Psoas muscle (tissue), 7 donors: ENCODE measurements at regions not wholly inside any gene's neighbourhood (a gene's known extent, or its start where the extent isn't known, plus 50 kb on each side); places are given as distances from the start of the nearest gene placed in this dataset.

Source experiments
- ATAC-seq, 4 donors: fragments of 200-7000 bp; cut with Tn5 transposase; one replicate each; pipeline ENCODE4 v1.9.1; 2020; ENCODE audit warnings: moderate library complexity in 3 of 4, mild to moderate bottlenecking in 2 of 4
- DNase-seq, 2 donors: peaks; one replicate each; pipeline ENCODE4 v3.0.0-alpha.2; 2020
- H3K27ac ChIP-seq: fragments of 200-600 bp; one replicate; pipeline ENCODE4 v1.8.0; 2022
- H3K27me3 ChIP-seq, 3 donors: fragments of 200-600 bp in 1 of 3; one replicate each; pipeline versions ENCODE4 v1.6.1 to v1.8.0; 2013 to 2022; ENCODE audit warnings: low read length in 2 of 3, mild to moderate bottlenecking in 2 of 3, moderate library complexity in 1 of 3; ENCODE audit not compliant: insufficient read depth in 3 of 3
- H3K36me3 ChIP-seq, 2 donors: fragments of 200-600 bp in 1 of 2; one replicate each; pipeline versions ENCODE4 v1.6.1 to v1.8.0; 2013 to 2022; ENCODE audit warnings: low read depth in 1 of 2, mild to moderate bottlenecking in 1 of 2, moderate library complexity in 1 of 2; ENCODE audit not compliant: insufficient read depth in 1 of 2
- H3K4me1 ChIP-seq: fragments of 200-600 bp; one replicate; pipeline ENCODE4 v1.8.0; 2022
- H3K4me3 ChIP-seq: fragments of 200-600 bp; one replicate; pipeline ENCODE4 v1.8.0; 2022; ENCODE audit warnings: mild to moderate bottlenecking
- H3K9me3 ChIP-seq: fragments of 200-600 bp; one replicate; pipeline ENCODE4 v1.8.0; 2022
- WGBS, 3 donors: extraction: QIAGEN DNeasy Blood & Tissue Kit; methylation state at CpG; one replicate each; pipeline versions ENCODE4 v1.1.6 to v1.1.7; 2013; 5-methylcytosine and 5-hydroxymethylcytosine counted together
- intact Hi-C, 2 donors: fragments of 100-400 bp; cut with DNase I; formaldehyde crosslinking; loops; one replicate each; pipeline versions ENCODE4 v1.11.0 to v1.14.2; 2022
- TF ChIP-seq, protein P1 (sequence below): fragments of 200-600 bp; IDR thresholded peaks from one replicate; pipeline ENCODE4 v1.8.0; 2022; ENCODE audit warnings: antibody characterized with exemption
- donor health status: healthy with polysubstance abuse.
- donor health status: DM: no; HTN: no; CAD: no; lungs with moderate emphysema.
- donor health status: Bipolar disorder and iron deficiency.
- donor health status: healthy.
- donor health status: DM: yes; HTN: yes; CAD: no.
- donor health status: DM: no; HTN: no; CAD: no.
- donor health status: DM: yes; HTN: yes; CAD: no.

DNA sequence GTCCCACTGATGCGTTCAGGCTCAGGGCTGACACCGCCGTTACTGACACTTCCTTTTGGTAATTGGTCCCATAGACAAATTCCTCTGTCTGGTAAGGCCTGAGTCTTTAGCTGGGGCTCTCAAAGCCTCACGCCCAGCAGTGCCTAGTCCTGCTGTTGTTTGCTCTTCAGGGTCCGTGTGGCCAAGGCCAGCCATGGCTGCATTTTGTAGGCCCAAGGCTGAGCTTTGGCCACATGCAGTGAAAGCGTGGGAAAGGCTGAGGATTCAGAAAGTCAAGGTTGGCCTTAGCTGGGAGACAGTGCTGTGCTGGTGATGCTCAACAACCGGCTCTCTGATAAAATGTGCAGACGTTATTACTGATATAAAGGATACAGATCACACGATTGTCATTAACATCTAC, 63.5 kb upstream of the C1orf174 start:
- intact Hi-C loops = no loop called here
- no peak overlapping the region for H3K4me3 ChIP-seq
- ATAC-seq = no peak
- no peak for DNase-seq
- H3K27ac ChIP-seq = no peak overlapping the region
- H3K9me3 ChIP-seq = no peaks in the 10 kb centered on the region
- WGBS, 3 donors = 82 to 90% (median 86%) methylated on average over 9 of the region's 9 CpGs
- peaks cover 0 to 10% (median 1%) of the 10 kb centered on the region in 3 donors for H3K27me3 ChIP-seq
- TF ChIP-seq, protein P1, sequence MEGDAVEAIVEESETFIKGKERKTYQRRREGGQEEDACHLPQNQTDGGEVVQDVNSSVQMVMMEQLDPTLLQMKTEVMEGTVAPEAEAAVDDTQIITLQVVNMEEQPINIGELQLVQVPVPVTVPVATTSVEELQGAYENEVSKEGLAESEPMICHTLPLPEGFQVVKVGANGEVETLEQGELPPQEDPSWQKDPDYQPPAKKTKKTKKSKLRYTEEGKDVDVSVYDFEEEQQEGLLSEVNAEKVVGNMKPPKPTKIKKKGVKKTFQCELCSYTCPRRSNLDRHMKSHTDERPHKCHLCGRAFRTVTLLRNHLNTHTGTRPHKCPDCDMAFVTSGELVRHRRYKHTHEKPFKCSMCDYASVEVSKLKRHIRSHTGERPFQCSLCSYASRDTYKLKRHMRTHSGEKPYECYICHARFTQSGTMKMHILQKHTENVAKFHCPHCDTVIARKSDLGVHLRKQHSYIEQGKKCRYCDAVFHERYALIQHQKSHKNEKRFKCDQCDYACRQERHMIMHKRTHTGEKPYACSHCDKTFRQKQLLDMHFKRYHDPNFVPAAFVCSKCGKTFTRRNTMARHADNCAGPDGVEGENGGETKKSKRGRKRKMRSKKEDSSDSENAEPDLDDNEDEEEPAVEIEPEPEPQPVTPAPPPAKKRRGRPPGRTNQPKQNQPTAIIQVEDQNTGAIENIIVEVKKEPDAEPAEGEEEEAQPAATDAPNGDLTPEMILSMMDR = no peak
- H3K4me1 ChIP-seq = no peaks in the 10 kb centered on the region
- H3K36me3 ChIP-seq = no peaks in the 10 kb centered on the region

DNA sequence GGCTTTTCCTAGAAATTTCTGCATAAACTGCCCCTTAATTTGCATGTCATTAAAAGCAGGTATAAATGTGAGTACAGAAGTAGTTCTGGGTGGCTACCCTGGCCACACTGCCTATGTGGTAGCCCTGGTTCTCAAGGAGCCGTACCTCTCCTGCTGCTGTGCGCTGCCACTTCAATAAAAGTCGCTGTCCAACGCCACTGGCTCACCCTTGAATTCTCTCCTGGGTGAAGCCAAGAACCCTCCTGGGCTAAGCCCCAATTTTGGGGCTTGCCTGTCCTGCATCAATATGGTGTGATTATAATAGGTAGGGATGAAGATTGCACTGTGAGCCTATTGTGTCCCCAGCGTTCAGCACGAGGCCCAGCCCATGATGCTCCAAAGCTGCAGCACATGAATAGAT, 65.6 kb upstream of the C1orf174 start:
- no peak overlapping the region for H3K4me3 ChIP-seq
- no peak for DNase-seq
- no peaks in the 10 kb centered on the region for H3K36me3 ChIP-seq
- H3K27me3 ChIP-seq = peaks cover 0 to 14% (median 3%) of the 10 kb centered on the region in 3 donors
- intact Hi-C loops = no loop called here
- H3K4me1 ChIP-seq = no peaks in the 10 kb centered on the region
- 88 to 94% (median 91%) methylated on average over 6 of the region's 6 CpGs for WGBS, 3 donors
- no peak for ATAC-seq
- no peak overlapping the region for H3K27ac ChIP-seq
- no peaks in the 10 kb centered on the region for H3K9me3 ChIP-seq
- TF ChIP-seq, protein P1 = no peak

DNA sequence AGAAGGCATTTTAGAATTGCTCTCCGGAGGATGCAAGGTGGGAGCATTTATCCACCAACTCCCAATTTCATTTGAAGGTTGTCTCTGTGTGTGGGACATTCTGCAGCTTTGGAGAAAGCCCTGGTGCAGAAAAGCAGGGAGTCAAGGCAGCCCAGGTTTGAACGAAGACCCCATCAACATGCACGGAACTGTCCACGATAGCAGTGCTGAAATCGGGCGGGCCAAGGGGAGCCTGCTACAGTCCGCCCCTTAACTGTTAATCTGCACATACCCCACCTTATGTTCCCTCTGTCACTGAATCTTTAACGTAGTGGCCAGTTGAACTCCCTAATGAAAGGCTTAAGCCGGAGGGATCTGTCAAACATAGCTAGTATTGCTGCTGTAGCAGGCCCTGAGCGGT, 68.8 kb upstream of the C1orf174 start:
- Histone ChIP-seq H3K36me3 (no peaks in the 10 kb centered on the region), H3K4me1 (no peaks in the 10 kb centered on the region), H3K4me3 (no peak overlapping the region), H3K27ac (no peak overlapping the region), H3K9me3 (no peaks in the 10 kb centered on the region), H3K27me3 (peaks cover 0 to 17% (median 6%) of the 10 kb centered on the region in 3 donors)
- intact Hi-C loops = no loop called here
- ATAC-seq (no peak), DNase-seq (no peak)
- TF ChIP-seq, protein P1 = no peak
- WGBS, 3 donors = 43 to 56% (median 50%) methylated on average over 10 of the region's 10 CpGs

DNA sequence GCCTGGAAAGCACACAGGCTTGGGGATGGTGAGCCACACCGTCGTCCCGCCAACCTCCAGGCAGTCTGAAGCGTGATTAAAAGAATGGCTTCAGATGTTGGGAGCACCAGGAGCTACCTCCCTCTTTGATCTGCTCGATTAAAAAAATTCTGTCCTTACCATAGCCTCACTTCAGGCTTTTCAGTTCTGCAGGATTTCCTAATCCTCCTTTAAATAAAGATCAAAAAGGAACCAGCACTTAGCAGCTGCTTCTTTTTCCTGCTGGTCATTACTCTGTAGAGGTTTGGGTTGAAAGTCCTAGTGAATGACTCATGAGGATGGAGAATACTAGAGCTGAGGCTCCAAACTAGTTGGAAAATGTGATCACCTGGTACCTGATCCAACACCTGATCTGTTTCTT, 71.9 kb upstream of the C1orf174 start:
- H3K27me3 ChIP-seq = peaks cover 0 to 26% (median 6%) of the 10 kb centered on the region in 3 donors
- no peak for DNase-seq

More for the DNA sequence above, 71.9 kb upstream of the C1orf174 start:
- ATAC-seq = no peak
- H3K9me3 ChIP-seq = no peaks in the 10 kb centered on the region
- H3K4me1 ChIP-seq = no peaks in the 10 kb centered on the region
- no peak overlapping the region for H3K27ac ChIP-seq
- no peak overlapping the region for H3K4me3 ChIP-seq
- intact Hi-C loops = no loop called here
- 74 to 79% (median 76%) methylated on average over 5 of the region's 5 CpGs for WGBS, 3 donors
- TF ChIP-seq, protein P1 = no peak
- H3K36me3 ChIP-seq = no peaks in the 10 kb centered on the region
